Activated T-cell treated with anti-CD3 and anti-CD28 coated beads, Interleukin-2, amount 50 U/mL, for 48 hours (primary cell): ENCODE measurements at regions not wholly inside any gene's neighbourhood (a gene's known extent, or its start where the extent isn't known, plus 50 kb on each side); places are given as distances from the start of the nearest gene placed in this dataset.

Experiments
- DNase-seq, 2 experiments: peaks; one replicate each; pipeline ENCODE4 v3.0.0-alpha.2; 2020

- no peak for DNase-seq
Measured at GRCh38 chr12:41737423-41737822, 407.3 kb downstream of the GXYLT1 start.

GRCh38 chr12:41736436-41736835 lies 408.2 kb downstream of the GXYLT1 start:
- DNase-seq, result no peak

GRCh38 chr12:41731691-41732090 lies 413.0 kb downstream of the GXYLT1 start:
- DNase-seq, result no peak

GRCh38 chr12:41731061-41731460 lies 413.6 kb downstream of the GXYLT1 start:
- no peak for DNase-seq

- DNase-seq, result no peak
Measured at GRCh38 chr12:41724216-41724615, 420.5 kb downstream of the GXYLT1 start.

GRCh38 chr12:41719214-41719613 lies 425.5 kb downstream of the GXYLT1 start:
- no peak for DNase-seq

- DNase-seq, result no peak
Measured at GRCh38 chr12:41715256-41715655, 429.4 kb downstream of the GXYLT1 start.

GRCh38 chr12:41709463-41710285 lies 435.0 kb downstream of the GXYLT1 start:
- DNase-seq, result no peak

GRCh38 chr12:41709012-41709411 lies 435.7 kb downstream of the GXYLT1 start:
- no peak for DNase-seq

GRCh38 chr12:41706376-41706775 lies 438.3 kb downstream of the GXYLT1 start:
- DNase-seq, result no peak

- DNase-seq, result no peak
Measured at GRCh38 chr12:41701943-41702601, 442.6 kb downstream of the GXYLT1 start.

GRCh38 chr12:41700940-41701339 lies 443.7 kb downstream of the GXYLT1 start:
- no peak for DNase-seq

GRCh38 chr12:41699658-41700057 lies 445.0 kb downstream of the GXYLT1 start:
- DNase-seq, result no peak

GRCh38 chr12:41697161-41697560 lies 447.5 kb downstream of the GXYLT1 start:
- no peak for DNase-seq

- DNase-seq, result no peak
Measured at GRCh38 chr12:41684997-41685396, 459.7 kb downstream of the GXYLT1 start.

GRCh38 chr12:41683513-41684240 lies 461.0 kb downstream of the GXYLT1 start:
- no peak for DNase-seq

- DNase-seq, result no peak
Measured at GRCh38 chr12:41683023-41683422, 461.7 kb downstream of the GXYLT1 start.

- DNase-seq, result no peak
Measured at GRCh38 chr12:41681898-41682297, 462.8 kb downstream of the GXYLT1 start.

GRCh38 chr12:41680155-41680554 lies 464.5 kb downstream of the GXYLT1 start:
- DNase-seq, result no peak

GRCh38 chr12:41663598-41664265 lies 475.6 kb downstream of the PDZRN4 start:
- no peak for DNase-seq

- no peak for DNase-seq
Measured at GRCh38 chr12:41661141-41661765, 473.1 kb downstream of the PDZRN4 start.

- no peak for DNase-seq
Measured at GRCh38 chr12:41656454-41656853, 468.3 kb downstream of the PDZRN4 start.
